Fibroblast of lung (primary cell): ENCODE measurements at regions not wholly inside any gene's neighbourhood (a gene's known extent, or its start where the extent isn't known, plus 50 kb on each side); places are given as distances from the start of the nearest gene placed in this dataset.

Experiments used
- DNase-seq, 2 donors: peaks; one replicate each; pipeline versions ENCODE4 v3.0.0 to v3.0.0-alpha.2; 2010; ENCODE audit warnings: low read depth in 2 of 2
- H2AFZ ChIP-seq: 2 replicates; pipeline ENCODE4 v1.5.1; 2012; ENCODE audit warnings: low read length, control low read depth, inconsistent platforms
- H3K27ac ChIP-seq: 2 replicates; pipeline ENCODE4 v1.5.1; 2011; ENCODE audit warnings: low read length, control low read depth; ENCODE audit not compliant: insufficient read depth
- H3K27me3 ChIP-seq: 2 replicates; pipeline ENCODE4 v1.5.1; 2011; ENCODE audit warnings: mild to moderate bottlenecking, low read length; ENCODE audit not compliant: control insufficient read depth, insufficient read depth
- H3K36me3 ChIP-seq: 2 replicates; pipeline ENCODE4 v1.5.1; 2011; ENCODE audit warnings: low read length; ENCODE audit not compliant: control insufficient read depth, insufficient read depth
- H3K4me1 ChIP-seq: 2 replicates; pipeline ENCODE4 v1.5.1; 2011; ENCODE audit warnings: low read length; ENCODE audit not compliant: control insufficient read depth, insufficient read depth; ENCODE audit errors: extremely low read depth
- H3K4me2 ChIP-seq: 2 replicates; pipeline ENCODE4 v1.5.1; 2011; ENCODE audit warnings: low read length, control low read depth; ENCODE audit not compliant: insufficient read depth; ENCODE audit errors: extremely low read depth
- H3K4me3 ChIP-seq, 4 experiments: fragments of 200-600 bp in 1 of 4; sonication (generic) in 1 of 4; replicated peaks in 1 of 4; 2 replicates each; pipeline ENCODE4 v1.5.1; 2011 to 2016; ENCODE audit warnings: low read length in 4 of 4, low read depth in 3 of 4, mild to moderate bottlenecking in 3 of 4, control low read depth in 2 of 4, inconsistent platforms in 1 of 4, mixed read lengths in 1 of 4; ENCODE audit not compliant: insufficient read depth in 1 of 4; ENCODE audit errors: control extremely low read depth in 1 of 4
- H3K79me2 ChIP-seq: 2 replicates; pipeline ENCODE4 v1.5.1; 2012; ENCODE audit warnings: mild to moderate bottlenecking, low read length, inconsistent platforms; ENCODE audit not compliant: control insufficient read depth, insufficient read depth
- H3K9ac ChIP-seq: 2 replicates; pipeline ENCODE4 v1.5.1; 2011; ENCODE audit warnings: mild to moderate bottlenecking, low read length, control low read depth; ENCODE audit not compliant: insufficient read depth
- H3K9me3 ChIP-seq: 2 replicates; pipeline ENCODE4 v1.5.1; 2012; ENCODE audit warnings: low read depth, low read length; ENCODE audit not compliant: control insufficient read depth, insufficient read depth
- H4K20me1 ChIP-seq: 2 replicates; pipeline ENCODE4 v1.5.1; 2011; ENCODE audit warnings: low read length; ENCODE audit not compliant: control insufficient read depth, insufficient read depth; ENCODE audit errors: extremely low read depth
- EZH2 ChIP-seq: IDR thresholded peaks from 2 replicates; pipeline ENCODE4 v1.5.1; 2012; ENCODE audit warnings: low read length, control low read depth, mild to moderate bottlenecking; ENCODE audit errors: missing control alignments
- TF ChIP-seq, protein P1 (sequence below), 2 donors: IDR thresholded peaks in 1 of 2; conservative IDR thresholded peaks in 1 of 2; 1 replicate in 1 of 2; 2 replicates in 1 of 2; pipeline ENCODE4 v1.5.1; 2011 to 2012; ENCODE audit warnings: low read length in 2 of 2, control low read depth in 1 of 2, inconsistent platforms in 1 of 2, low read depth in 1 of 2, mild to moderate bottlenecking in 1 of 2

DNA sequence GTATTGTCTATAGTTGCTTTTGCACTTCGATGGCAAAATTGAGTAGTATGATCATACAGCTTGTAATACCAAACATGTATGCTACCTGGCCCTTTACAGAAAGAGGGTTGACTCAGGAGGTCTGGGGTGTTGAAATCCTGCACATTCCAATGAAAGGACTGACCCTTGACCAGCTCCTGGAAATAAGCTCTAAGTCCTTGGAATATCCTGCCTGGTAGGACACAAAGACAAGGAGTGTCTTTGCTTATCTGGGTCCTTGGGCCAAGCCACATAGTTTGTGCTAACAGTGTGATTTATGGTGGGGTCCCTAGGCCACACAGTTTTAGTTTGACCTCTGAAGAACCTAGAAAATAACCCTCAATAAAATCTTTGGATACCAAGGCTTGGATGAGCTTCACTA lies 89.3 kb upstream of the FTMT start:
- Histone ChIP-seq H3K36me3 (no peaks in the 10 kb centered on the region), H3K4me2 (no peak overlapping the region), H2AFZ (no peak overlapping the region), H3K4me1 (no peaks in the 10 kb centered on the region), H3K9ac (no peak overlapping the region), H3K79me2 (no peaks in the 10 kb centered on the region), H3K9me3 (no peaks in the 10 kb centered on the region), H4K20me1 (no peaks in the 10 kb centered on the region), H3K4me3 (no peak overlapping the region), H3K27ac (no peak overlapping the region), H3K27me3 (no peaks in the 10 kb centered on the region)
- TF ChIP-seq, protein P1, sequence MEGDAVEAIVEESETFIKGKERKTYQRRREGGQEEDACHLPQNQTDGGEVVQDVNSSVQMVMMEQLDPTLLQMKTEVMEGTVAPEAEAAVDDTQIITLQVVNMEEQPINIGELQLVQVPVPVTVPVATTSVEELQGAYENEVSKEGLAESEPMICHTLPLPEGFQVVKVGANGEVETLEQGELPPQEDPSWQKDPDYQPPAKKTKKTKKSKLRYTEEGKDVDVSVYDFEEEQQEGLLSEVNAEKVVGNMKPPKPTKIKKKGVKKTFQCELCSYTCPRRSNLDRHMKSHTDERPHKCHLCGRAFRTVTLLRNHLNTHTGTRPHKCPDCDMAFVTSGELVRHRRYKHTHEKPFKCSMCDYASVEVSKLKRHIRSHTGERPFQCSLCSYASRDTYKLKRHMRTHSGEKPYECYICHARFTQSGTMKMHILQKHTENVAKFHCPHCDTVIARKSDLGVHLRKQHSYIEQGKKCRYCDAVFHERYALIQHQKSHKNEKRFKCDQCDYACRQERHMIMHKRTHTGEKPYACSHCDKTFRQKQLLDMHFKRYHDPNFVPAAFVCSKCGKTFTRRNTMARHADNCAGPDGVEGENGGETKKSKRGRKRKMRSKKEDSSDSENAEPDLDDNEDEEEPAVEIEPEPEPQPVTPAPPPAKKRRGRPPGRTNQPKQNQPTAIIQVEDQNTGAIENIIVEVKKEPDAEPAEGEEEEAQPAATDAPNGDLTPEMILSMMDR (conservative IDR thresholded peaks at IDR 0.05 in 1 of 2, IDR thresholded peaks at IDR 0.05 in 1 of 2; ENCODE audit: low read depth in 1 of 2, low read length in 2 of 2), result no peak
- no peak for TF ChIP-seq EZH2
- no peak for DNase-seq

DNA sequence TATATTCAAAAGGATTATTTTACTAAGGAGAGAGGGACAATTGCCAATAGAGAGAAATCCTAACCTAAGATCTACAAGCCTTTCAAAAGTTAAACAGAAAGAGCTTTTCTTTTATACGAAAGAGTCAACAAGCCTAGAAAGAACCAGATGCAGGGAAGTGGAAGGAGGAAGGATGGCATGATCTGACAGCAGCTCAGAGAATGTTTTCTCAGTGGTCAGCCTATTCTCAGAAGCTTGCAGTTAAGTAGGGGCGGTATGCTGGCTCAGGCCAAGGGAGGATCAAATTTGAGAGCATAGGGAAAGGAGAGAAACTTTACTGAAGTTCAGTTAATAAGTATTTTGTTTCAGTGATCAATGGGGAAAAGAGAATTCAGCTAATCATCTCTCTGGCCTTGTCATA lies 88.0 kb upstream of the FTMT start:
- TF ChIP-seq EZH2, result no peak
- TF ChIP-seq, protein P1 (conservative IDR thresholded peaks at IDR 0.05 in 1 of 2, IDR thresholded peaks at IDR 0.05 in 1 of 2; ENCODE audit: low read depth in 1 of 2, low read length in 2 of 2), result no peak
- no peaks in the 10 kb centered on the region for H4K20me1 ChIP-seq
- no peaks in the 10 kb centered on the region for H3K79me2 ChIP-seq
- no peak overlapping the region for H3K9ac ChIP-seq
- H3K27me3 ChIP-seq, result no peaks in the 10 kb centered on the region
- peak in 1 of 2 donors; percentile 18 for DNase-seq
- no peak overlapping the region for H3K4me3 ChIP-seq
- no peaks in the 10 kb centered on the region for H3K4me1 ChIP-seq
- H2AFZ ChIP-seq, result no peak overlapping the region
- no peaks in the 10 kb centered on the region for H3K36me3 ChIP-seq
- no peak overlapping the region for H3K4me2 ChIP-seq
- no peaks in the 10 kb centered on the region for H3K9me3 ChIP-seq
- no peak overlapping the region for H3K27ac ChIP-seq

DNA sequence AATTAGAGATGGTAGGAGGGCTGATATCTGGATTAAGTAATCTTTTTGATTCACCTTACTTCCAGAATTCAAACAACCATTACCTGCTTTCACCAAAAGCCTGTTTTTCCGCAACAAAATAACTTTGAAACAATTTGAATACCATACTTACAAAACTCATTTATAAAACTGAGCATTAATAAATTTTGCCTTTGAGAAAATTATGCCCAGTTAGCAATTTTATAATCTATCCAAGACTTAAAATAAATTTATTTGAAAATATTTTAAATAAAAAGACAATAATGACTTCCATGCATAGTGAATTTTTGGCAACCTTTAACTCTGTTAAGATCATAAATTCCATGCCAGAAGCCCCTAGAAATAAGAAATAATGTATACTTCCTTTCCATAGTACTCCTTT lies 71.3 kb upstream of the FTMT start:
- no peak for DNase-seq

More for the DNA sequence above, 71.3 kb upstream of the FTMT start:
- Histone ChIP-seq H4K20me1 (no peaks in the 10 kb centered on the region), H3K36me3 (no peaks in the 10 kb centered on the region), H3K4me2 (no peak overlapping the region), H3K79me2 (no peaks in the 10 kb centered on the region), H3K27me3 (no peaks in the 10 kb centered on the region), H3K9ac (no peak overlapping the region), H2AFZ (no peak overlapping the region), H3K9me3 (no peaks in the 10 kb centered on the region), H3K4me3 (no peak overlapping the region), H3K27ac (no peak overlapping the region), H3K4me1 (no peaks in the 10 kb centered on the region)
- TF ChIP-seq, protein P1 (conservative IDR thresholded peaks at IDR 0.05 in 1 of 2, IDR thresholded peaks at IDR 0.05 in 1 of 2; ENCODE audit: low read depth in 1 of 2, low read length in 2 of 2), result no peak
- TF ChIP-seq EZH2, result no peak
